ENCODE measurements at regions not wholly inside any gene's neighbourhood (a gene's known extent, or its start where the extent isn't known, plus 50 kb on each side); places are given as distances from the start of the nearest gene placed in this dataset.

DNA sequence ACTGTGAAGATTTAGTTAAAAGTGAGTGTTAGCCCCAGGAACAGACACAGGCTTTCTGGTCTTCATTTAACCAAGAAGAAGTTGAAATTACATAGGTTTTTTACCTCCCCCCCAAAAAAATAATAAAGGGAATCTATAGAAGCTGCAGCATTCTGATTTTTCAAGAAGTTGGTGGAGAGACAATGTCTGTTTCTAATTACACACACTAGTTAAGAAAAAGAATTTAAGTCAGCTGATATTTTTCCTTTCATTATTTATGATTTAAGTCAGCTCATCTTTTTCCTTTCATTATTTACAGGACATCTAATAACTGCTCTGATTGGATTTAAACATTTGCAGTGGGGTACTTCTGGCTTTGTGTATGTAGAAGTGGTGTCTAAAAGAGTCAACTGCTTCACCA lies 201.4 kb upstream of the NRP1 start:
- no peak overlapping the region for H3K27ac ChIP-seq (ENCODE audit: insufficient read depth, low read length)
- H3K36me3 ChIP-seq (ENCODE audit: control insufficient read depth, insufficient read depth, low read length): no peaks in the 10 kb centered on the region
- no peak overlapping the region for H3K4me3 ChIP-seq (replicated peaks in 1 of 4; ENCODE audit: control extremely low read depth in 1 of 4, insufficient read depth in 1 of 4, low read depth in 3 of 4, low read length in 4 of 4)
- H3K9ac ChIP-seq (ENCODE audit: insufficient read depth, low read length): no peak overlapping the region
- H3K4me2 ChIP-seq (ENCODE audit: extremely low read depth, insufficient read depth, low read length): no peak overlapping the region
- TF ChIP-seq EZH2 (IDR thresholded peaks at IDR 0.05; ENCODE audit: low read length, missing control alignments): no peak
- TF ChIP-seq, protein P1, sequence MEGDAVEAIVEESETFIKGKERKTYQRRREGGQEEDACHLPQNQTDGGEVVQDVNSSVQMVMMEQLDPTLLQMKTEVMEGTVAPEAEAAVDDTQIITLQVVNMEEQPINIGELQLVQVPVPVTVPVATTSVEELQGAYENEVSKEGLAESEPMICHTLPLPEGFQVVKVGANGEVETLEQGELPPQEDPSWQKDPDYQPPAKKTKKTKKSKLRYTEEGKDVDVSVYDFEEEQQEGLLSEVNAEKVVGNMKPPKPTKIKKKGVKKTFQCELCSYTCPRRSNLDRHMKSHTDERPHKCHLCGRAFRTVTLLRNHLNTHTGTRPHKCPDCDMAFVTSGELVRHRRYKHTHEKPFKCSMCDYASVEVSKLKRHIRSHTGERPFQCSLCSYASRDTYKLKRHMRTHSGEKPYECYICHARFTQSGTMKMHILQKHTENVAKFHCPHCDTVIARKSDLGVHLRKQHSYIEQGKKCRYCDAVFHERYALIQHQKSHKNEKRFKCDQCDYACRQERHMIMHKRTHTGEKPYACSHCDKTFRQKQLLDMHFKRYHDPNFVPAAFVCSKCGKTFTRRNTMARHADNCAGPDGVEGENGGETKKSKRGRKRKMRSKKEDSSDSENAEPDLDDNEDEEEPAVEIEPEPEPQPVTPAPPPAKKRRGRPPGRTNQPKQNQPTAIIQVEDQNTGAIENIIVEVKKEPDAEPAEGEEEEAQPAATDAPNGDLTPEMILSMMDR (conservative IDR thresholded peaks at IDR 0.05 in 1 of 2, IDR thresholded peaks at IDR 0.05 in 1 of 2; ENCODE audit: low read depth in 1 of 2, low read length in 2 of 2): no peak
- H4K20me1 ChIP-seq (ENCODE audit: control insufficient read depth, extremely low read depth, insufficient read depth, low read length): no peaks in the 10 kb centered on the region
- no peaks in the 10 kb centered on the region for H3K27me3 ChIP-seq (ENCODE audit: control insufficient read depth, insufficient read depth, low read length)
- H3K9me3 ChIP-seq (ENCODE audit: control insufficient read depth, insufficient read depth, low read depth, low read length): no peaks in the 10 kb centered on the region
- no peak overlapping the region for H2AFZ ChIP-seq (ENCODE audit: low read length)
- H3K79me2 ChIP-seq (ENCODE audit: control insufficient read depth, insufficient read depth, low read length): no peaks in the 10 kb centered on the region
- H3K4me1 ChIP-seq (ENCODE audit: control insufficient read depth, extremely low read depth, insufficient read depth, low read length): no peaks in the 10 kb centered on the region
- no peak for DNase-seq (ENCODE audit: low read depth in 2 of 2)

DNA sequence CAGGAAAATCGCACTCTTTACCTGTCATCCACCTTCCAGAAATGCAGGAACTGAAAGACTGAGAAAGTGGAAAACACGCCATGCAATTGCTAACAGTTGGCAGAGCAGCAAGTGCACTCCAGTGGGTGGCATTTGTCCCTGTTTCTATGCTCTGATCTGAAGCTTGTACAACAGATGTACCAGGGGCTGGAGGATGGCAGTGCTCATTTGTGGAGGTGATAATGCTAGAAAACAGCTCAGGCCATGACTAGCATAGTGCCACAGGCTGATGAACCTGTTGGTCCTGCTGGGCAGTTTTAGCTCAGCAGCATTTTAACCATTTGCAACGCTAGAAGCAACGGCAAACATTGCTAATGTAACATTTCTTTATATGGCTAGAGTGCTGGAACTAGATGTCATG lies 199.9 kb upstream of the NRP1 start:
- Histone ChIP-seq H3K36me3 (ENCODE audit: control insufficient read depth, insufficient read depth, low read length) (no peaks in the 10 kb centered on the region), H2AFZ (ENCODE audit: low read length) (no peak overlapping the region), H3K27ac (ENCODE audit: insufficient read depth, low read length) (no peak overlapping the region), H4K20me1 (ENCODE audit: control insufficient read depth, extremely low read depth, insufficient read depth, low read length) (no peaks in the 10 kb centered on the region), H3K4me1 (ENCODE audit: control insufficient read depth, extremely low read depth, insufficient read depth, low read length) (no peaks in the 10 kb centered on the region), H3K4me3 (replicated peaks in 1 of 4; ENCODE audit: control extremely low read depth in 1 of 4, insufficient read depth in 1 of 4, low read depth in 3 of 4, low read length in 4 of 4) (no peak overlapping the region), H3K4me2 (ENCODE audit: extremely low read depth, insufficient read depth, low read length) (no peak overlapping the region), H3K27me3 (ENCODE audit: control insufficient read depth, insufficient read depth, low read length) (no peaks in the 10 kb centered on the region), H3K9me3 (ENCODE audit: control insufficient read depth, insufficient read depth, low read depth, low read length) (no peaks in the 10 kb centered on the region), H3K9ac (ENCODE audit: insufficient read depth, low read length) (no peak overlapping the region), H3K79me2 (ENCODE audit: control insufficient read depth, insufficient read depth, low read length) (no peaks in the 10 kb centered on the region)
- no peak for DNase-seq (ENCODE audit: low read depth in 2 of 2)
- no peak for TF ChIP-seq EZH2 (IDR thresholded peaks at IDR 0.05; ENCODE audit: low read length, missing control alignments)
- TF ChIP-seq, protein P1 (conservative IDR thresholded peaks at IDR 0.05 in 1 of 2, IDR thresholded peaks at IDR 0.05 in 1 of 2; ENCODE audit: low read depth in 1 of 2, low read length in 2 of 2): no peak

DNA sequence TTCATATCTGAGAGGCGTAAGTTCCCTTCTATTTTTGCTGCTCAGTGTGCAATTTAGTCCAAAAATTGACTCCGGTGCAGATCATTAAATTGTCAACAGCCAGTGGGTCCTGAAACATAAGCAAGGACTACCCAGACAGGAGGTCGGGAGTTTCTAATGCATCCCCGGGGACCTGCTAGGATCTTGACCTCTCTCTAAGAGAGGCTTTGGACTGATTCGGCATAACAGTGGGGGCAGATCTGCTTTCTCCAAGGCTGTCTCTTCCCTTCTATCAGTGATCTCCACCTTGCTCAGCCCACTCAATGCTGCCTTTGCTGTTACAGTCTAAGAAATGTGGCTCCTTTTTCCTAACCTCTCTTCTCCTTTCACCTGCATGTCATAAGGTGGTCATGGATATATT lies 199.1 kb upstream of the NRP1 start:
- Histone ChIP-seq H4K20me1 (ENCODE audit: control insufficient read depth, extremely low read depth, insufficient read depth, low read length) (no peaks in the 10 kb centered on the region), H3K36me3 (ENCODE audit: control insufficient read depth, insufficient read depth, low read length) (no peaks in the 10 kb centered on the region), H3K27me3 (ENCODE audit: control insufficient read depth, insufficient read depth, low read length) (no peaks in the 10 kb centered on the region), H3K9ac (ENCODE audit: insufficient read depth, low read length) (no peak overlapping the region), H3K4me1 (ENCODE audit: control insufficient read depth, extremely low read depth, insufficient read depth, low read length) (no peaks in the 10 kb centered on the region), H3K4me2 (ENCODE audit: extremely low read depth, insufficient read depth, low read length) (no peak overlapping the region), H3K9me3 (ENCODE audit: control insufficient read depth, insufficient read depth, low read depth, low read length) (no peaks in the 10 kb centered on the region), H3K4me3 (replicated peaks in 1 of 4; ENCODE audit: control extremely low read depth in 1 of 4, insufficient read depth in 1 of 4, low read depth in 3 of 4, low read length in 4 of 4) (no peak overlapping the region), H3K27ac (ENCODE audit: insufficient read depth, low read length) (no peak overlapping the region), H2AFZ (ENCODE audit: low read length) (no peak overlapping the region), H3K79me2 (ENCODE audit: control insufficient read depth, insufficient read depth, low read length) (no peaks in the 10 kb centered on the region)
- DNase-seq (ENCODE audit: low read depth in 2 of 2): no peak
- TF ChIP-seq, protein P1 (conservative IDR thresholded peaks at IDR 0.05 in 1 of 2, IDR thresholded peaks at IDR 0.05 in 1 of 2; ENCODE audit: low read depth in 1 of 2, low read length in 2 of 2): no peak
- TF ChIP-seq EZH2 (IDR thresholded peaks at IDR 0.05; ENCODE audit: low read length, missing control alignments): no peak
